GM12878 (cell line): ENCODE measurements at regions not wholly inside any gene's neighbourhood (a gene's known extent, or its start where the extent isn't known, plus 50 kb on each side); places are given as distances from the start of the nearest gene placed in this dataset.

Source experiments
- ATAC-seq: fragments of 200-7000 bp; cut with Tn5 transposase; 3 replicates; pipeline ENCODE4 v1.9.1; 2020; ENCODE audit warnings: mild to moderate bottlenecking, moderate library complexity
- BruUV-seq: library from RNA; stranded (reverse); fragments of 400-500 nt; replicated peaks from 2 replicates; lab custom pipeline; 2021; lab: Mats Ljungman, UMichigan
- CTCF ChIA-PET: fragments of 300-600 bp; sonication (Branson Sonifier 250); formaldehyde crosslinking; extraction: SDS; loops from one replicate; lab custom pipeline; 2021; ENCODE audit warnings: inconsistent platforms; lab: Yijun Ruan, JAX
- POLR2A ChIA-PET: fragments of 350-600 bp; formaldehyde crosslinking; extraction: SDS; loops from one replicate; lab custom pipeline; 2021; ENCODE audit warnings: inconsistent platforms; lab: Charles Lee
- RAD21 ChIA-PET: fragments of 300-600 bp; sonication (Branson Sonifier 250); formaldehyde crosslinking; loops from one replicate; lab custom pipeline; 2023; ENCODE audit warnings: antibody characterized with exemption; ENCODE audit not compliant: unreplicated experiment; lab: Charles Lee
- SMC1A ChIA-PET: fragments of 300-600 bp; sonication (Branson Sonifier 250); formaldehyde crosslinking; loops from one replicate; lab custom pipeline; 2023; ENCODE audit not compliant: unreplicated experiment, uncharacterized antibody; lab: Charles Lee
- DNase-seq: peaks from one replicate; pipeline ENCODE4 v3.0.0-alpha.2; 2011; ENCODE audit warnings: low read depth, low spot score
- FAIRE-seq: peaks from 3 replicates; lab custom pipeline; 2011; peaks lifted over from hg19 to GRCh38; lab: Jason Lieb, UNC
- H2AFZ ChIP-seq: 2 replicates; pipeline ENCODE4 v1.6.0; 2011; ENCODE audit warnings: low read depth, low read length, control low read depth; ENCODE audit not compliant: control insufficient read depth
- H3K27ac ChIP-seq: 2 replicates; pipeline ENCODE4 v1.5.1; 2011; ENCODE audit warnings: control low read depth; ENCODE audit not compliant: control insufficient read depth, insufficient read depth
- H3K27me3 ChIP-seq, 2 experiments: replicated peaks in 1 of 2; 2 replicates each; pipeline versions ENCODE4 v1.6.0 to v1.6.1; 2011; ENCODE audit warnings: low read length in 1 of 2; ENCODE audit not compliant: control insufficient read depth in 2 of 2, insufficient read depth in 2 of 2
- H3K36me3 ChIP-seq, 2 experiments: 2 replicates each; pipeline ENCODE4 v1.5.1; 2011; ENCODE audit warnings: low read length in 1 of 2; ENCODE audit not compliant: control insufficient read depth in 2 of 2, insufficient read depth in 2 of 2
- H3K4me1 ChIP-seq: 2 replicates; pipeline ENCODE4 v1.6.1; 2011; ENCODE audit warnings: mild to moderate bottlenecking, low read length, moderate library complexity, mixed read lengths; ENCODE audit not compliant: control insufficient read depth, insufficient read depth
- H3K4me2 ChIP-seq: 2 replicates; pipeline ENCODE4 v1.6.0; 2011; ENCODE audit warnings: control low read depth; ENCODE audit not compliant: control insufficient read depth, insufficient read depth
- H3K4me3 ChIP-seq: fragments of 200-600 bp; sonication (generic); 2 replicates; pipeline ENCODE4 v1.5.1; 2016
- H3K79me2 ChIP-seq: 2 replicates; pipeline ENCODE4 v1.6.0; 2011; ENCODE audit warnings: low read length; ENCODE audit not compliant: control insufficient read depth, insufficient read depth
- H3K9ac ChIP-seq: 2 replicates; pipeline ENCODE4 v1.8.0; 2011; ENCODE audit warnings: low read length, control low read depth, mixed read lengths; ENCODE audit not compliant: control insufficient read depth, insufficient read depth
- H3K9me3 ChIP-seq: replicated peaks from 3 replicates; pipeline ENCODE4 v1.5.1; 2011; ENCODE audit warnings: mild to moderate bottlenecking, low read length; ENCODE audit not compliant: control insufficient read depth, insufficient read depth
- H4K20me1 ChIP-seq: 2 replicates; pipeline ENCODE4 v1.6.0; 2011; ENCODE audit not compliant: control insufficient read depth, insufficient read depth
- ATF2 ChIP-seq: IDR thresholded peaks from 2 replicates; pipeline ENCODE4 v1.6.1; 2012; ENCODE audit warnings: low read length, inconsistent platforms
- E4F1 ChIP-seq: fragments of 450-650 bp; IDR thresholded peaks from 2 replicates; pipeline ENCODE4 v1.6.1; 2018; ENCODE audit warnings: borderline replicate concordance, mild to moderate bottlenecking; ENCODE audit not compliant: partially characterized antibody
- EED ChIP-seq: sonication (generic); IDR thresholded peaks from 2 replicates; pipeline ENCODE4 v1.6.1; 2016; ENCODE audit warnings: antibody characterized with exemption, low read depth
- ESRRA ChIP-seq: IDR thresholded peaks from 2 replicates; pipeline ENCODE4 v1.6.1; 2012; ENCODE audit warnings: mild to moderate bottlenecking, low read length, improper control_type of control experiment
- IRF4 ChIP-seq: IDR thresholded peaks from 2 replicates; pipeline ENCODE4 v1.6.1; 2011; ENCODE audit warnings: low read depth, low read length
- IRF5 ChIP-seq: fragments of 450-650 bp; IDR thresholded peaks from 2 replicates; pipeline ENCODE4 v1.6.1; 2017; ENCODE audit warnings: borderline replicate concordance
- KAT2A ChIP-seq: conservative IDR thresholded peaks from 2 replicates; pipeline ENCODE4 v1.6.1; 2011; ENCODE audit warnings: low read depth, low read length; ENCODE audit not compliant: control insufficient read depth
- MTA3 ChIP-seq: IDR thresholded peaks from 2 replicates; pipeline ENCODE4 v1.6.1; 2012; ENCODE audit warnings: low read length, inconsistent platforms, borderline replicate concordance
- PKNOX1 ChIP-seq: fragments of 450-650 bp; IDR thresholded peaks from 2 replicates; pipeline ENCODE4 v1.6.1; 2016; ENCODE audit warnings: mild to moderate bottlenecking
- SP1 ChIP-seq: IDR thresholded peaks from one replicate; pipeline ENCODE4 v1.6.1; 2011; ENCODE audit warnings: low read depth, low read length
- ZBTB40 ChIP-seq: fragments of 450-650 bp; IDR thresholded peaks from 2 replicates; pipeline ENCODE4 v1.6.1; 2016; ENCODE audit warnings: mild to moderate bottlenecking, moderate library complexity, borderline replicate concordance
- ZNF24 ChIP-seq: fragments of 450-650 bp; IDR thresholded peaks from 2 replicates; pipeline ENCODE4 v1.6.1; 2017; ENCODE audit warnings: antibody characterized with exemption, mild to moderate bottlenecking
- WGBS: methylation state at CpG from one replicate; pipeline ENCODE4 v1.1.6; 2016; ENCODE audit warnings: low lambda C conversion rate; ENCODE audit not compliant: insufficient replicate concordance, insufficient coverage; ENCODE audit errors: missing lambda C conversion rate; 5-methylcytosine and 5-hydroxymethylcytosine counted together
- in situ Hi-C: fragments of 300-500 bp; cut with MboI; formaldehyde crosslinking; loops from 9 replicates; pipeline ENCODE4 v1.14.3; 2018; ENCODE audit warnings: mixed read lengths
- intact Hi-C: fragments of 100-400 bp; cut with micrococcal nuclease; formaldehyde crosslinking; loops from one replicate; pipeline ENCODE4 v1.14.2; 2022; ENCODE audit not compliant: unreplicated experiment

GRCh38 chr7:47654672-47655298 is 72.9 kb upstream of the TNS3 start:
- FAIRE-seq: no peak
- no peaks in the 10 kb centered on the region for H3K4me1 ChIP-seq
- H3K9ac ChIP-seq: no peak overlapping the region
- TF ChIP-seq ZNF24: no peak
- TF ChIP-seq E4F1: no peak
- TF ChIP-seq IRF4: no peak
- no peak for TF ChIP-seq SP1
- TF ChIP-seq ATF2: no peak
- no peak for TF ChIP-seq ZBTB40
- TF ChIP-seq KAT2A: no peak
- TF ChIP-seq PKNOX1: no peak
- no peak for TF ChIP-seq MTA3
- TF ChIP-seq IRF5: no peak
- TF ChIP-seq ESRRA: no peak
- TF ChIP-seq EED: no peak
- TF ChIP-seq, all 136 proteins: peak for 0
- CTCF ChIA-PET: interaction anchor here (0.6 kb wide), 1 partner anchor 222 kb away, joined by 3 read pairs; no protein-coding TSS in a partner anchor
- no peak overlapping the region for H3K4me3 ChIP-seq
- RAD21 ChIA-PET: no interaction called here
- no peaks in the 10 kb centered on the region for H4K20me1 ChIP-seq
- DNase-seq (no peak), ATAC-seq (no peak)
- intact Hi-C loops: no loop called here
- in situ Hi-C loops: no loop called here
- H3K4me2 ChIP-seq: no peak overlapping the region
- no TSS peak for BruUV-seq
- no peaks in the 10 kb centered on the region for H3K9me3 ChIP-seq
- WGBS: 56% methylated on average over 14 of the region's 14 CpGs
- POLR2A ChIA-PET: no interaction called here
- SMC1A ChIA-PET: interaction anchor here (0.6 kb wide), 1 partner anchor 233 kb away, joined by 3 read pairs; no protein-coding TSS in a partner anchor
- H3K27me3 ChIP-seq: no peaks in the 10 kb centered on the region
- no peak overlapping the region for H2AFZ ChIP-seq
- no peak overlapping the region for H3K27ac ChIP-seq
- no peaks in the 10 kb centered on the region for H3K79me2 ChIP-seq
- no peaks in the 10 kb centered on the region for H3K36me3 ChIP-seq
